ENCODE measurements at regions not wholly inside any gene's neighbourhood (a gene's known extent, or its start where the extent isn't known, plus 50 kb on each side); places are given as distances from the start of the nearest gene placed in this dataset.

- intact Hi-C loops (cut with micrococcal nuclease; ENCODE audit: unreplicated experiment): loop anchor here (5.0 kb wide), 1 partner anchor 107 kb away; no protein-coding TSS in a partner anchor
- no peaks in the 10 kb centered on the region for H3K9me3 ChIP-seq (ENCODE audit: insufficient read depth, low read depth)
- BruUV-seq (replicated peaks): no TSS peak
- CTCF ChIA-PET: no interaction called here
- no peaks in the 10 kb centered on the region for H3K79me2 ChIP-seq (ENCODE audit: low read depth)
- no peak overlapping the region for H2AFZ ChIP-seq
- peaks cover 17% of the 10 kb centered on the region for H3K4me1 ChIP-seq (replicated peaks; ENCODE audit: insufficient read depth)
- no peak for DNase-seq
- H3K36me3 ChIP-seq (ENCODE audit: low read depth): no peaks in the 10 kb centered on the region
- no peak overlapping the region for H3K4me2 ChIP-seq
- H3K27ac ChIP-seq: no peak overlapping the region
- H3F3A ChIP-seq (ENCODE audit: insufficient read depth, low read depth): no peaks in the 10 kb centered on the region; the same call in 1 of the 2 replicates
- no peak overlapping the region for H3K4me3 ChIP-seq
- no peaks in the 10 kb centered on the region for H3K27me3 ChIP-seq (ENCODE audit: insufficient read depth, low read depth)
- TF ChIP-seq EZH2 (IDR thresholded peaks at IDR 0.05; ENCODE audit: low read depth) (no peak), CTCF (conservative IDR thresholded peaks at IDR 0.05) (no peak)
- no peaks in the 10 kb centered on the region for H3K9me2 ChIP-seq (ENCODE audit: insufficient read depth)
- POLR2A ChIA-PET (ENCODE audit: unreplicated experiment): no interaction called here
- no peaks in the 10 kb centered on the region for H4K20me1 ChIP-seq (ENCODE audit: insufficient read depth)
Measured at GRCh38 chr13:106789911-106790310, 222.0 kb upstream of the ARGLU1 start.

- POLR2A ChIA-PET (ENCODE audit: unreplicated experiment): no interaction called here
- no peak overlapping the region for H2AFZ ChIP-seq
- intact Hi-C loops (cut with micrococcal nuclease; ENCODE audit: unreplicated experiment): no loop called here
- H3K4me1 ChIP-seq (replicated peaks; ENCODE audit: insufficient read depth): peaks cover 11% of the 10 kb centered on the region
- no peak for DNase-seq
- no peaks in the 10 kb centered on the region for H3K27me3 ChIP-seq (ENCODE audit: insufficient read depth, low read depth)
- H3K4me2 ChIP-seq: no peak overlapping the region
- H3K36me3 ChIP-seq (ENCODE audit: low read depth): no peaks in the 10 kb centered on the region
- H3K79me2 ChIP-seq (ENCODE audit: low read depth): no peaks in the 10 kb centered on the region
- no TSS peak for BruUV-seq (replicated peaks)
- CTCF ChIA-PET: no interaction called here
- H3K27ac ChIP-seq: no peak overlapping the region
- no peaks in the 10 kb centered on the region for H3K9me2 ChIP-seq (ENCODE audit: insufficient read depth)
- no peaks in the 10 kb centered on the region for H4K20me1 ChIP-seq (ENCODE audit: insufficient read depth)
- no peak overlapping the region for H3K4me3 ChIP-seq
- no peaks in the 10 kb centered on the region; the same call in 1 of the 2 replicates for H3F3A ChIP-seq (ENCODE audit: insufficient read depth, low read depth)
- H3K9me3 ChIP-seq (ENCODE audit: insufficient read depth, low read depth): no peaks in the 10 kb centered on the region
- TF ChIP-seq CTCF (conservative IDR thresholded peaks at IDR 0.05): no peak
- TF ChIP-seq EZH2 (IDR thresholded peaks at IDR 0.05; ENCODE audit: low read depth): no peak
Measured at GRCh38 chr13:106786006-106786563, 218.1 kb upstream of the ARGLU1 start.

DNA sequence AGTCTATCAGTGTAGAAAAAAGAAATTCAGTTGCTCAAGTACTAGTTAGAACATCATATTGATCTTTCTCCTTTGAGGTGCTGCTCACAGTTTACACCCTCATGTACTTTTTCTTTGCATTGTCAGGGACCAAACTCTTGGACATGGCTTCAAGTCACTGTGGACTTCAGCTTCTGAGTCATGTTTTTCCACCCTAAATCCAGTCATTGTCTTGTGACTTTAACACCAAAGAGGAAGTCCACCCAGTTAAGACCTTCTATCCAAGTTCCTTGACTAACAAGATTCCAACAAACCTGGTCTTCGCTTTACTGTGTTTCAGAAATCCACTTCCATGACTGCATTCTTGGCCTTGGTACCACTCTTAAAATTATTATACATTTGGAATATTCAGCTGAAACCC is 206.7 kb upstream of the ARGLU1 start:
- BruUV-seq (replicated peaks): no TSS peak
- CTCF ChIA-PET: interaction anchor here (0.6 kb wide), 1 partner anchor 17 kb away, joined by 8 read pairs; no protein-coding TSS in a partner anchor
- no peak overlapping the region for H3K4me3 ChIP-seq

More for the DNA sequence above, 206.7 kb upstream of the ARGLU1 start:
- no peaks in the 10 kb centered on the region for H3K9me3 ChIP-seq (ENCODE audit: insufficient read depth, low read depth)
- no peaks in the 10 kb centered on the region for H3K79me2 ChIP-seq (ENCODE audit: low read depth)
- no peaks in the 10 kb centered on the region for H3K36me3 ChIP-seq (ENCODE audit: low read depth)
- H3K27me3 ChIP-seq (ENCODE audit: insufficient read depth, low read depth): no peaks in the 10 kb centered on the region
- no peak overlapping the region for H3K27ac ChIP-seq
- H2AFZ ChIP-seq: no peak overlapping the region
- TF ChIP-seq EZH2 (IDR thresholded peaks at IDR 0.05; ENCODE audit: low read depth): no peak
- no peaks in the 10 kb centered on the region for H3F3A ChIP-seq (ENCODE audit: insufficient read depth, low read depth)
- no peaks in the 10 kb centered on the region for H3K9me2 ChIP-seq (ENCODE audit: insufficient read depth)
- H3K4me1 ChIP-seq (replicated peaks; ENCODE audit: insufficient read depth): no peaks in the 10 kb centered on the region
- DNase-seq: no peak
- intact Hi-C loops (cut with micrococcal nuclease; ENCODE audit: unreplicated experiment): no loop called here
- POLR2A ChIA-PET (ENCODE audit: unreplicated experiment): no interaction called here
- no peaks in the 10 kb centered on the region; the same call in 1 of the 2 replicates for H4K20me1 ChIP-seq (ENCODE audit: insufficient read depth)
- H3K4me2 ChIP-seq: no peak overlapping the region
